HG02678 (cell line): ENCODE measurements at regions not wholly inside any gene's neighbourhood (a gene's known extent, or its start where the extent isn't known, plus 50 kb on each side); places are given as distances from the start of the nearest gene placed in this dataset.

Source experiments
- ATAC-seq: cut with Tn5 transposase; IDR thresholded peaks from one replicate; pipeline ENCODE4 v1.9.1; 2021; ENCODE audit warnings: mild to moderate bottlenecking, moderate library complexity; ENCODE audit not compliant: unreplicated experiment

GRCh38 chr13:32859707-32860292 is 156.4 kb upstream of the KL start:
- ATAC-seq = no peak

GRCh38 chr13:32861304-32861703 is 154.9 kb upstream of the KL start:
- no peak for ATAC-seq

- no peak for ATAC-seq
Measured at GRCh38 chr13:32863596-32863995, 152.6 kb upstream of the KL start.

- ATAC-seq = no peak
Measured at GRCh38 chr13:32866921-32867320, 149.3 kb upstream of the KL start.

- no peak for ATAC-seq
Measured at GRCh38 chr13:32877491-32877890, 138.7 kb upstream of the KL start.

GRCh38 chr13:32878163-32878562 is 138.1 kb upstream of the KL start:
- no peak for ATAC-seq

GRCh38 chr13:32880636-32881035 is 135.6 kb upstream of the KL start:
- ATAC-seq = no peak

GRCh38 chr13:32881074-32881776 is 135.0 kb upstream of the KL start:
- ATAC-seq = no peak

GRCh38 chr13:32881777-32882145 is 134.5 kb upstream of the KL start:
- ATAC-seq = no peak

GRCh38 chr13:32882691-32883090 is 133.5 kb upstream of the KL start:
- no peak for ATAC-seq

- ATAC-seq = no peak
Measured at GRCh38 chr13:32883474-32883873, 132.7 kb upstream of the KL start.

GRCh38 chr13:32887617-32888016 is 128.6 kb upstream of the KL start:
- no peak for ATAC-seq

- no peak for ATAC-seq
Measured at GRCh38 chr13:32889986-32890565, 126.1 kb upstream of the KL start.

GRCh38 chr13:32893176-32893575 is 123.0 kb upstream of the KL start:
- ATAC-seq = no peak

GRCh38 chr13:32894589-32895001 is 121.6 kb upstream of the KL start:
- no peak for ATAC-seq

GRCh38 chr13:32895296-32895695 is 120.9 kb upstream of the KL start:
- ATAC-seq = no peak

GRCh38 chr13:32897296-32897695 is 118.9 kb upstream of the KL start:
- ATAC-seq = no peak

GRCh38 chr13:32902029-32902780 is 114.0 kb upstream of the KL start:
- ATAC-seq = no peak

- no peak for ATAC-seq
Measured at GRCh38 chr13:32902874-32903273, 113.3 kb upstream of the KL start.

GRCh38 chr13:32903720-32904119 is 112.5 kb upstream of the KL start:
- no peak for ATAC-seq

- ATAC-seq = no peak
Measured at GRCh38 chr13:32904266-32904665, 112.0 kb upstream of the KL start.
